HG03045 (cell line): ENCODE measurements at regions not wholly inside any gene's neighbourhood (a gene's known extent, or its start where the extent isn't known, plus 50 kb on each side); places are given as distances from the start of the nearest gene placed in this dataset.
"Not testable (repeated sequence)": the region's sequence is repeated elsewhere in the genome, so short reads cannot be mapped to it uniquely, and the experiment has no call there.

ENCODE experiments used
- ATAC-seq: cut with Tn5 transposase; IDR thresholded peaks from one replicate; pipeline ENCODE4 v1.9.1; 2021; ENCODE audit warnings: mild to moderate bottlenecking, moderate library complexity; ENCODE audit not compliant: unreplicated experiment

- no peak for ATAC-seq
Observed at GRCh38 chr5:40165789-40166728, 513.7 kb upstream of the PTGER4 start.

GRCh38 chr5:40165106-40165788, 514.5 kb upstream of the PTGER4 start:
- ATAC-seq: no peak

GRCh38 chr5:40160435-40160834, 519.3 kb upstream of the PTGER4 start:
- ATAC-seq: no peak

DNA sequence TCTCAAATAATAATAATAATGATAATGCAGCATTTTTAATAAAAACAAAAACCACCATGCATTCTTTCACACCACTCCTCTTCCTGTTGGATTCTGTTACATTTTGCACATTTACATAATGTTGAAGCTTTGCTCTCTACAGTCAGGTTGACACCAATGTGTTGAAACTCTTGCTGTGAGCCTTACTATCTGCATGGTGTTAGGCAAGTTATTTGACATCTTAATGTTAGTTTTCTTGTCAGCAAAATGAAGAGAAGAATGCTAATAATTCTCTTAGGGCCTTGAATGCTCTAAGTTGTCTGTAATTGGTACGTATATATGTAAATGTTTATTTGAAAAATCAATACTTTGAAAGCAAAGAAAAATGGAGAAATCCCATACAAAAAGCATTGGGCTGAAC, 525.5 kb upstream of the PTGER4 start:
- ATAC-seq: no peak

GRCh38 chr5:40150896-40151295, 528.8 kb upstream of the PTGER4 start:
- no peak for ATAC-seq

- ATAC-seq: no peak
Observed at GRCh38 chr5:40141896-40142295, 537.8 kb upstream of the PTGER4 start.

GRCh38 chr5:40141418-40141817, 538.3 kb upstream of the PTGER4 start:
- no peak for ATAC-seq

GRCh38 chr5:40137223-40137622, 542.5 kb upstream of the PTGER4 start:
- no peak for ATAC-seq

DNA sequence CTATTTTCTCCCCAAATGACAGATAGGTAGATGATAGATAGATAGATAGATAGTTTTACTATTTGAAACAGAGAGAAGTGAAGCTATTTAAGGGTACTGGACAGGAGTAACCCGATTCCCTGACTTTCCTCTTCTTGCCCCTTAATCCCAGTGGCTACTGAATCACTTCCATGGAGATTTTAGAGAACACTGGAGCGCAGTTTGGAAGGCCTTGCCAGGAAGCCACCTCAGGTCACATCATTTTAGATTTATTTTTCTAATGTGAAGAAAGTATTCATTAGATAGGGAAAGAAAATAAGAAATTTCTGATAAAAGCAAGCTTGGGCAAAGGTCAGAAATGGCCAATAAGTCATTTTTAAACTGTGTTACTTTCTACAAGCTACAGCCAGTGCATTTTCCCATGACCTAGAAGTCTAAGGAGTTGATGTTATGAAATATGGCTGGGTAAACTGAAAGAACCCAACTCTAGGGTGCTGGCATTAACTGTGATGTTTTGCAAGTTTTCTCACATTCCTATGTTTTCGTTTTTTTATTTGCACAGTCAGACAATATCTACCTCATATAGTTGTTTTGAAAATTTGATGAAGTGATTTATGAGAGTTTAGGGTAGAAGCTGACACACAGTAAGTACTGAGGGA, 544.7 kb upstream of the PTGER4 start:
- ATAC-seq: no peak

- no peak for ATAC-seq
Observed at GRCh38 chr5:40124367-40124766, 555.3 kb upstream of the PTGER4 start.

- ATAC-seq: no peak
Observed at GRCh38 chr5:40121236-40121635, 558.5 kb upstream of the PTGER4 start.

- no peak for ATAC-seq
Observed at GRCh38 chr5:40112875-40113274, 566.8 kb upstream of the PTGER4 start.

- ATAC-seq: not testable (repeated sequence)
Observed at GRCh38 chr5:40111036-40111435, 568.7 kb upstream of the PTGER4 start.

DNA sequence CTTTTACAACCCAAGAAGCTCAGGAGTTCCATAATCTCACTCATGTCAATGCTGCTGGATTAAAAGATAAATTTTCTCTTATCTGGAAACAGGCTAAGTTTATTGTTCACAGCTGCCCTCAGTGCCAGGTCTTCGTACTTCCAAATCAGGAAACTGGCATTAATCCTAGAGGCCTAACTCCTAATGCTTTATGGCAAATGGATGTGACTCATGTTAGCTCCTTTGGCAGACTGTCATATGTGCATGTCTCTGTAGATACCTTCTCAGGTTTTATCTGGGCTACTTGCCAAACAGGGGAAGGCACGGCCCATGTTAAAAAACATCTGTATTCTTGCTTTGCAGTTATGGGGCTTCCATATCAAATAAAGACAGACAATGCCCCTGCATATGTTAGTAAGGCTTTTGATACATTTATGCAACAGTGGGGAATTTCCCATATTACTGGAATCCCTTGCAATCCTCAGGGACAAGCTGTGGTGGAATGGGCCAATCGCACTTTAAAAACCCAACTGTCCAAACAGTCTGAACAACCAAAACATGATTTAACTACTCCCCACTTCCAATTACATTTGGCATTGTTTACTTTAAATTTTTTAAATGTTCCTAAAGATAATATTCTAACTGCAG, 570.8 kb upstream of the PTGER4 start:
- ATAC-seq: not testable (repeated sequence)

GRCh38 chr5:40107786-40108185, 571.9 kb upstream of the PTGER4 start:
- not testable (repeated sequence) for ATAC-seq

GRCh38 chr5:40106847-40107246, 572.9 kb upstream of the PTGER4 start:
- ATAC-seq: no peak

DNA sequence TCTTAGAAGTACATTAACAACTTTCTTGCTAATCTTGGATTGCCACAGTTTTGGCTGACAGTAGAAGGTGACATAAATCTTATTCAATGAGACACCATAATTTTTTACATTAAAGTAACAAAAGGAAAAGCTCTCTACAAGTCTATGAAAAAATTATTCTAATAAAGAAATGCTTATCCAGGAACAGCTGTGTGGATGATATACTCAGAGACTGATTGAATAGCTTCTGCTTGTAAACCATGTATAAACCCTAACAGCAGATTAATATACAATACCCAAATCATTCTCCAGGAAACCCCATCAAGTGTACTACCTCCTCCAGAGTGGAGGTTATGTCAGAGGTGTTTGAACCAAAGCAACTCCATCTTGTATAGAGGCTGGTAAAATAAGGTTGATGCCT, 581.4 kb upstream of the PTGER4 start:
- ATAC-seq: no peak

GRCh38 chr5:40093550-40093949, 586.2 kb upstream of the PTGER4 start:
- no peak for ATAC-seq

DNA sequence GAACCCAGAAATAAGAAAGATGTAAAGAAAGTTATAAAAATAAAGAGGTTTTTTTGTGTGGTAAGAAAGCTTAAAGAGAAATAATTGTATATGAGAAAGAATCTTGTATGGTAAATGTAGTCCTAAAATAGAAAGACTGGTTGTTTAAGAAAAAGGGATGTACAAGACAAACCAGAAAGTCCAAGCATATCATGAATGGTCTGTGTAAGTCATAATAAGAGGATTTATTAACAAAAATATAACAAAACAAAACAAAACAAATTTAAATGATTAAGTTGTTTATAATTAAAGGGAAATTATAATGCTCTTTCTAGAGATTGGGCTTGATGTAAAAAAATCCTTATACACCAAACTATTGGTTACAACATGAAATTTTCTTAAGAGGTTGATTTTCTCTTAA, 590.4 kb upstream of the PTGER4 start:
- ATAC-seq: no peak

- no peak for ATAC-seq
Observed at GRCh38 chr5:40084614-40085013, 595.1 kb upstream of the PTGER4 start.

GRCh38 chr5:40082313-40082712, 597.4 kb upstream of the PTGER4 start:
- no peak for ATAC-seq
